ENCODE measurements at regions not wholly inside any gene's neighbourhood (a gene's known extent, or its start where the extent isn't known, plus 50 kb on each side); places are given as distances from the start of the nearest gene placed in this dataset.

- no peak for TF ChIP-seq CTCF (IDR thresholded peaks at IDR 0.05)
- TF ChIP-seq EZH2 (IDR thresholded peaks at IDR 0.05; ENCODE audit: borderline replicate concordance, insufficient read depth, low read depth, low read length, poor library complexity, severe bottlenecking) = no peak
These were observed 417.4 kb downstream of the TSN start for GRCh38 chr2:122172812-122173211.
